Activated gamma-delta T cell treated with anti-CD3 and anti-CD28 coated beads, Interleukin-2, amount 50 U/mL, for 16 hours (primary cell): ENCODE measurements at regions not wholly inside any gene's neighbourhood (a gene's known extent, or its start where the extent isn't known, plus 50 kb on each side); places are given as distances from the start of the nearest gene placed in this dataset.
"Not testable (repeated sequence)": the region's sequence is repeated elsewhere in the genome, so short reads cannot be mapped to it uniquely, and the experiment has no call there.

Source experiments
- DNase-seq: peaks from one replicate; pipeline ENCODE4 v3.0.0-alpha.2; 2020; ENCODE audit warnings: low read depth

GRCh38 chr14:71748196-71748595 lies 184.0 kb upstream of the RGS6 start:
- DNase-seq, result no peak

GRCh38 chr14:71749613-71750238 lies 182.5 kb upstream of the RGS6 start:
- no peak for DNase-seq

- no peak for DNase-seq
Measured at GRCh38 chr14:71751264-71751663, 181.0 kb upstream of the RGS6 start.

GRCh38 chr14:71752111-71752738 lies 180.0 kb upstream of the RGS6 start:
- DNase-seq, result no peak

GRCh38 chr14:71753126-71753830 lies 179.0 kb upstream of the RGS6 start:
- DNase-seq, result peak; percentile 53

GRCh38 chr14:71753976-71754375 lies 178.3 kb upstream of the RGS6 start:
- DNase-seq, result no peak

- DNase-seq, result no peak
Measured at GRCh38 chr14:71754422-71755095, 177.7 kb upstream of the RGS6 start.

GRCh38 chr14:71758229-71758951 lies 173.8 kb upstream of the RGS6 start:
- DNase-seq, result no peak

GRCh38 chr14:71762575-71762974 lies 169.7 kb upstream of the RGS6 start:
- DNase-seq, result no peak

- no peak for DNase-seq
Measured at GRCh38 chr14:71764701-71765382, 167.4 kb upstream of the RGS6 start.

GRCh38 chr14:71765505-71765904 lies 166.7 kb upstream of the RGS6 start:
- no peak for DNase-seq

GRCh38 chr14:71770431-71770830 lies 161.8 kb upstream of the RGS6 start:
- DNase-seq, result no peak

- not testable (repeated sequence) for DNase-seq
Measured at GRCh38 chr14:71771421-71771820, 160.8 kb upstream of the RGS6 start.

GRCh38 chr14:71771996-71772395 lies 160.2 kb upstream of the RGS6 start:
- DNase-seq, result not testable (repeated sequence)

- no peak for DNase-seq
Measured at GRCh38 chr14:71773898-71774481, 158.2 kb upstream of the RGS6 start.

GRCh38 chr14:71776471-71777360 lies 155.5 kb upstream of the RGS6 start:
- DNase-seq, result no peak

- DNase-seq, result no peak
Measured at GRCh38 chr14:71780075-71780474, 152.2 kb upstream of the RGS6 start.

- no peak for DNase-seq
Measured at GRCh38 chr14:71780822-71781221, 151.4 kb upstream of the RGS6 start.

- no peak for DNase-seq
Measured at GRCh38 chr14:71783088-71783487, 149.1 kb upstream of the RGS6 start.

GRCh38 chr14:71783786-71784185 lies 148.4 kb upstream of the RGS6 start:
- no peak for DNase-seq
